Raji (cell line): ENCODE measurements at regions not wholly inside any gene's neighbourhood (a gene's known extent, or its start where the extent isn't known, plus 50 kb on each side); places are given as distances from the start of the nearest gene placed in this dataset.

Experiments used
- POLR2A ChIP-seq: IDR thresholded peaks from 2 replicates; pipeline ENCODE4 v1.6.1; 2011; ENCODE audit warnings: low read depth, low read length, control low read depth; ENCODE audit not compliant: insufficient read depth

DNA sequence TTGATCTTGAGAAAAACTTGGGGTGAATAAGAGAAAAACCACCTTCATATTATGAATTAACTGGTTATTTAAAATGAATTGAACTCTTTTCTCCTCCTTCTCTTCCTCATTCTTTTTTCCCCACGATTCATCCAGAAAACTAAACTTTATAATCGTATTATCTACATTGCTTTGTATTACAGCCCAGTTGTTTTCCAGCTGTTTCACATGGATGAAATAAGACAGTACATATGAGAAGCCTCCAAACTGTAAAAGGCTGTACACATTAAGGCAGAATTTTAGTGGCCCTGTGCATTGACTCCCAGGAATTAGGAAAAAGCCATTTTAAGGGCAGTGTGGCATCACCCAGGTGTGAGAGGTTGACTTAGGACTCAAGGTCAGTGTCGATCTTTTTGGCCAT, 80.3 kb upstream of the PGBD5 start:
- TF ChIP-seq POLR2A = no peak

DNA sequence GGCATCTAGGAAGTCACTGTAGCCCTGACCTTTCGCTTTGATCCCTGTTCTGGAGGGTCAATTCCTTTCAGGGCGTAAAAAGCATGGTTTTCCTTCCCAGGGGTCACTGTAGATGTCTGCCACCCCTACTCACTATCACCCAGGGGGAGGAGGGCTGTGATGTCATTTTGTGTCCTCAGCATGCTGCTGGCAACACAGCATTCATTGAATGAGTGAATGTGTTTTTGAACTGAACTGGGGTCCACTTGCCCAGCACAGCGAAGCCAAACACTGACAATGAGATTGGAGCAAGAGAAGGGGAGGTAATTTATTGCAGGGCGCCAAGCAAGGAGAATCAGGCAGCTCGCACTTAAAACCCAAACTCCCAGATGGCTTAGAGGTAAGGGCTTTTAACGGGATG, 78.2 kb upstream of the PGBD5 start:
- TF ChIP-seq POLR2A = no peak

DNA sequence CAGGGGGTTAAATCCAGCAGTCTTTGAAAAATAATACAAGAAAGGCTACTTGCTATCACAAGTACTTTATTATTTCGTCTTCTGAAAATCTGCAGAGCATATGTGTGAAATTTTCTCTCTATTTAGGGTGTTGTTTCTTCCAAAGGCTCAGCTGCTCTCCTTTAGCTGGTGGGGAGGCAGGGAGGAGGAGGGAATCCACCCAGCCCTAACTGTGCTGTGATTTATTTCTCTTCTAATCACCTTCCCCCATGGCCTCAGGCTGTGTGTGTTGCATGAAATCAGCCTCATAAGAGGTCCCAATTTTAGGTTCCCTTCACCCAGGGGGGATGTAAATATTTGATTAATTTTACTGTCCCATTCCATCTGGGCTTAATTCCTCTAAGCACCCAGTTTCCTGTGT, 77.6 kb upstream of the PGBD5 start:
- no peak for TF ChIP-seq POLR2A

DNA sequence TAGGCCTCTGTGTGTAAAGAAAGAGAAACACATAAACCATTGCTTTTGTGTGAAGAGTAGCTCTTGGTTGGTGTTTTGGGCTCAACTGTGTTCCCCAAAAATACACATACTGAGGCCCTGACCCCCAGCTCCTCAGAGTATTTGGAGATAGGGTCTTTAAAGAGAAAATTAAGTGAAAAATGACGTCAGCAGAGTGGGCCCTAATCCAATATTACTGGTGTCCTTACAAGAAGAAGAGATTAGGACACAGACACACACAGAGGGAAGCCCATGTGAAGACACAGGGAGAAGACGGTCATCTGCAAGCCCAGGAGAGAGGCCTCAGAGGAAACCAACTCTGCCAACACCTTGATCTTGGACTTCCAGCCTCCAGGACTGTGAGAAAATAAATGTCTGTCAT, 76.9 kb upstream of the PGBD5 start:
- no peak for TF ChIP-seq POLR2A

DNA sequence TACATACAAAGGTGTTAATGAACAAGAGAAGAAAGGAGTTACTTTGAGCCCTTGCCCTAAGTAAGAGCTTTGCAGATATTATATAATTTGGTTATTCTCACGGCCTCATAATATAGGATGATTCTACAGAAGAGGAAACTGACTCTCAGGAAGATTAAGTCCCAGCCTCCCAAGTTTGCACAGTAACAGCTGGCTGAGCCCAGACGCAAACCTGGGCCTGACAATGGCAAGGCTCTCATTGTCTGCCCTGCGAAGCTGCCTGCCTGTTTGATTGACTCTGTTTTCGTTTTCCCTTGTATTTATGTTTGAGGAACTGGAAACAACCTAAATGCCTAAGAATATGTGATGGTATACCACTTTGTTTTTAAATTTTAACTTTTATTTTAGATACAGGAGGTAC, 76.2 kb upstream of the PGBD5 start:
- no peak for TF ChIP-seq POLR2A

DNA sequence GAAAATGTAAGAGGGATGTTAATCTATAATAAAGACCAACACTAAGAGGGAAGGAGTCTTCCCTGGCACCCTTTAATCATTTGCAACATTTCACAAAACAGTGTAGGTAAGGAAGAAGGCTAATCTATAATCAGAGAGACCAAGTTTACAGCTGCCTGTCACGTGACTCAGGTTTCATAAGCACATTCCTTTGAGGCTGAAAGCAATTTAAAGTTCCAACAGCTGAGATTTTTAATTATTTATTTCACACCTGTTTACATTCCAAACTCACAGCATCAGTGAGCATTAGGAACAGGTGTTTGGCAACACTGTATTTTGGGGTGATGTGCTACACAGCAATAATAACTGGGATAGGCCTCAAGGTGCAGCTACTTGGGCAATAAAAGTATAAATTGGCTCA, 75.7 kb upstream of the PGBD5 start:
- TF ChIP-seq POLR2A = no peak

DNA sequence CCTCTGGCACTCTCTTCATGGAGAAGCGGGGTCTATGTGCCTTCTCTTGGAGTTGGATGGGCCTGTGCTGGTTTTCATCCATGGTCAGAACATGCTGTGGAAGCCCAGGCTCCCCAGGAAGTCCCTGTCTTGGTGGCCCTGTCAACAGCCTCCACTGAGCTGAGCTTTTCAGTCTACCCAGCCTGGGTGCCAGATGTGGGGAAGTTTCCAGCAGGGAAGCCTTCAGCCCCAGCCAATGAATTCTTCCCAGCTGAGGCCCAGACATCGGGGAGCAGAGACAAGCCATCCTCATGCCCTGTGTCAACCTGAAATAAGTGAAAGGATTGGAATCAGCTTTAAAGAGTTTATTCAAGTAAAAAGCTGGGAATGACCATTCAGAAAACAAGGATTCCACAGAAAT, 75.1 kb upstream of the PGBD5 start:
- TF ChIP-seq POLR2A = no peak

DNA sequence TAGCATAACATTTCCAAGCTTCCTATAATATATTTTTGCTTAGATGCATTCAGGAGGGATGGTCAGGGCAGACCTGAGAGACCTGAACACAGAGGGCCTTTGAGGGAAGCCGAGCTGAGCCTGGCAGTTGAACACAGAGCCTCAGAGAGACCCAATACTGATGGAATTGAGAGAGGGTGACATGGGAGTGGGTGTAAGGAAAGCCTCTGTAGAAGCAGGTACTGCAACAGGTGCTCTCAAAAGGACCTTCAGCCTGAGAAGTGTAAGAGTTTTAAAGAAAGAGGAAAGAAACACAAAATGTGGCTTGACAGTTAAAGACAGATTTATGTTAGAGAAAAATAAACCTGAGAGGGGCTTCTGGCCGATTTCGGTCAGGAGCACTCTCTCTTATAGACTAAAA, 73.9 kb upstream of the PGBD5 start:
- no peak for TF ChIP-seq POLR2A

DNA sequence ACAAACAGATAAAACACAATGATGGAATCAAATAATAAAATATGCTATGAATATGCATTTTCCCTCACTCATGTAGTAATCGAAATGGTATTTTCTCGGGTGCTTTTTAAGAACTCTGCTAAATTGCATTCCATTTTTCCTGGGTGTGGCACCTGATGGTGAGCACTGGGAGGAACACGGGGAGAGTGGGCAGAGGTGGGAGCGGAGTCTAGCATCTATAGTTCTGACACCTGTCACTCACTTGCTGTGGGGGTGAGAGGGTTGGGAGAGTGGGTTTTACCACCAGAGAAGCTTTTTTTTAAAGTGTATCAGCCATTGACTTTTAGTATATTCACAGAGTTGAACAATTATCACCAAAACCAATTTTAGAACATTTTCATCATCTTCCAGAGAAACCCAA, 73.4 kb upstream of the PGBD5 start:
- no peak for TF ChIP-seq POLR2A

DNA sequence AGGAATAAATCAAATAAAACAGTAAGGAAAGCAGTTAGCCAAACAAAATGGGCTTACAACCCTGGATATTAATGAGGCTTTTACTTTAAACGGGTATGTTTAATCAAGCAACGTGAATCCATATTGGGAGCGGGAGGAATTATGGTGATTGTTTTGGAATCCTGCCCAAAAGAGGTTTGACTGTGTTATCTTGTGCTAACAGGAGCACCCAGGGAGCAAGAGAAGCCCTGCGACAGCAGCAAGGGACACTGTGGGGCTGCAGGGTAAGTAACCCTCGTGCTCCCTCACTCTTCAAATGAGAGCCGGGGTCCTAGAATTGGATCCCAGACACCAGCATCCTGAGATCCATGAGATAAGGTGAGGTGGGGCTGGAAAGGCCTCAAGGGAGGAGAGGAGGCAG, 72.6 kb upstream of the PGBD5 start:
- TF ChIP-seq POLR2A = no peak

DNA sequence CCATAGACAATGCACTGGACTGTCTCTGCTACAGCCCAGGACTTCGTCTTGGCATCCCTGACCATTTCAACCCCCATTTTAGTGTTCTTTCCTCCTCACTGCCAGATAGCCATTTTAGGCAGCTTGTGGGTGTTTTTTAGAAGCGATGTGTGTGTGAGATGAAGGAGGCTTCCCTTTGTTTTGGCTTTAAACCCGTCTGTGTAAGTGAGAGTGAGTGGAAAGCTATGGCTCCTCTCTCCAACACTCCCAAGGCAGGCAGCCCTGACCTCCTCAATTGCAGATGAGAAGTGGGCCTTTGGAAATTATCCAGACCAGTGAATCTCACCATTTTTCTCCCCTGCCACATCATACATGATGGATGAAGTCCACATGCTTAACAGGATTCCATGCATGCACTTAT, 70.3 kb upstream of the PGBD5 start:
- TF ChIP-seq POLR2A = no peak

DNA sequence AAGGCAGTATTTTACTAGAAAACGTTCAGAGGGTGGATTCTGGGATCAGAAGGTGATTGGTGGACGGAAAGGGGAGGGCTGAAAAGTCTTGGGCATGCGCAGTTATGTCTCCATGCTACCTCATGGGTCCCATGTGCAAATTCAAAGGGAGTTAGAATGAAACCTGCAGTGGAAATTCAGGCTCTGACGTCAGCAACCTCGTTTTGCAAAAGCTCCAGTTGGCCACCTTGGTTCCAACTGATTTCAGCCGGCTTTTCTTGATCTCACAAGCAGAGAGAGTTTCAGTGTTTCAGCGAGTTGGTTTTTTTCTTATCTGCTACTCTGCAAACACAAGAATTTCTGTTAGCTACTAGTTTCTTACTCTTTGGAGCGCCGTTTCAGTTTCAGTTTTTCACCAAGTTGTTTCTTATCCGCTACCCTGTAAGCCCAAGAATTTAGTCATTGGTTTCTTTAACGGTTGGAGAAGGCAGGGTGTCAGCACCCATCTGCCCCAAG, 69.8 kb upstream of the PGBD5 start:
- no peak for TF ChIP-seq POLR2A

DNA sequence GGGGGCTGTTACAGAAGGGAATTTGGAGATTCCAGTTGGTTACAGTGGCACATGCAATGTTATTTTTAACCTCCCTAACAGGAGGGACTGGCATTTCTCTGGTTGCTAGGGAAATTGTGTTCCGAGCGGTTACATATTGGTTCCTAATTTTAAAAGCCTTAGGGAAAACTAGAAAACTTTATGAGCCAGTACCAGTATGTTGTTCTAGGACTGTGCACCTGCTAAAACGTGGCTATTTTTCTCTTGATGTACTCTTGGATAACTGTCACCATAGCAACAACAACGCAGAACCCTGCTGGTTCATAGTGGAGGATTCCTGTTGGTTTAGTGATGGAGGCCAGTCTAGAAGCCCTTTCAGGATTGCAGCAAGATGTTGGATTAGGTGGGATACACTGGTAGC, 68.9 kb upstream of the PGBD5 start:
- TF ChIP-seq POLR2A = no peak

DNA sequence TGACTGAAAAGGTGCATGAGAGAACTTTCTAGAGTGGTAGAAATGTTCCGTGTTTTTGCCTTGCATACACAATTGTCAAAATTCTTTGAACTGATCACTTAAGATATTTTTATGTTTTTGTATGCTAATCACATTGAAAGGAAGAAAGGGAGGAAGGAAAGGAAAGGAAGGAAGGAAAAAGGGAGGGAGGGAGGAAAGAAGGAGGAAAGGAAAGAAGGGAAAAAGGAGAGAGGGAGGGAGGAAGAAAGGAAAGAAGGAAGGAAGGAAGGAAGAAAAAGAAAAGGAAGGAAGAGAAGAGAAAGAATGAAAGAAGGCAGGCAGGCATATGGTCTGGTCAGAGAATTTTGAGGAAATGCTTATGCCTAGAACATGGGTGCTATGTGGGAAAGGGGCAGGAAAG, 68.4 kb upstream of the PGBD5 start:
- TF ChIP-seq POLR2A = no peak

DNA sequence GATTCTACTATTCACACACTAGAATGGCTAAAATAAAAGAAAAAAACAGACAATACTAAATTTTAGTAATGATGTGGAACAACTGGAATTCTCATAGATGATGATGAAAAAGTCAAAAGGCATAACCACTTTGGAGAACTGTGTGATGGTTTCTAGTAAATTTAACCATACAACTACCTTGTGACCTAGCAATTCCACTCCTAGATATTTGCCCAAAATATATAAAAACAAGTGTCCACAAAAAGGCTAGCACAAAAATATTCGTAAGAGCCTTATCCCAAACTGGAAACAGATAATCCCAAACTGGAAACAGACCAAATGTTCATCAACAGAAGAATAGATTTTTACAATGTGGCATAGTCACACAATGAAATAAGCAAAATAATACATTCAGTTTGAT, 67.9 kb upstream of the PGBD5 start:
- no peak for TF ChIP-seq POLR2A

DNA sequence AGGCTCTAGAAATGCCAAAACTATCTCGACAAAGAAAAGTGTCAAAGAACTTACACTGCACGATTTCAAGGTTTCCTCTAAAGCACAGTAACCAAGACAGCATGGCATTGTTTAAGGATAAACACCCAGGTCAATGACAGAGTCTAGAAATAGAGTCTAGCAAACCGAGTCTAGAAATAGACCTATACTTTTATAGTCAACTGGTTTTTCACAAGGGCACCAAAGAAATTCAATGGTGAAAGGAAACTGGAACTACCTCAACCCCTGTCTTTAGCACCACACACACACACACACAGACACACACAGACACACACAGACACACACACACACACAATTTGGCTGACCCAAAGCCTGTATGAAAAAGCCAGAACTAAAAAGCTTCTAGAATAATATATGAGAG, 67.1 kb upstream of the PGBD5 start:
- TF ChIP-seq POLR2A = no peak

DNA sequence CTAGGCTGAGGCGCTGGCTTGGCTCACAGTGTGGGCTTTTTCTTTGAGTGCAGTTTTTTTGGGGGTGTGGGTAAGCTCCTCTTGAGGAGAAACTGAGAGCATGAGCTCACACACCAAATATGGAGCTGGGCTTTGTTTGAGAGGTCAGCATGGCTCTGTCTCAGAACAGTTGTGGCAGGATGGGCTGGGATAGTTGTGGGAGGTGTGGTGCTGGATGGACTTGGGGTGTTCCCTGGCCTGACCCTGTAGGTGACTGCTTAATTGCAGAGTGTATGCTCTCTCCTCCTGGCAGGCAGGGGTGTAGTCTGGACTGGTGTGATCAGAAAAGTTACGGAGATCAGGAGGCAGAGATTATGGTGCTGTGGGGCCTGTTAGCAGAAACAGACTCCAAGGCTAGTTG, 64.3 kb upstream of the PGBD5 start:
- no peak for TF ChIP-seq POLR2A

DNA sequence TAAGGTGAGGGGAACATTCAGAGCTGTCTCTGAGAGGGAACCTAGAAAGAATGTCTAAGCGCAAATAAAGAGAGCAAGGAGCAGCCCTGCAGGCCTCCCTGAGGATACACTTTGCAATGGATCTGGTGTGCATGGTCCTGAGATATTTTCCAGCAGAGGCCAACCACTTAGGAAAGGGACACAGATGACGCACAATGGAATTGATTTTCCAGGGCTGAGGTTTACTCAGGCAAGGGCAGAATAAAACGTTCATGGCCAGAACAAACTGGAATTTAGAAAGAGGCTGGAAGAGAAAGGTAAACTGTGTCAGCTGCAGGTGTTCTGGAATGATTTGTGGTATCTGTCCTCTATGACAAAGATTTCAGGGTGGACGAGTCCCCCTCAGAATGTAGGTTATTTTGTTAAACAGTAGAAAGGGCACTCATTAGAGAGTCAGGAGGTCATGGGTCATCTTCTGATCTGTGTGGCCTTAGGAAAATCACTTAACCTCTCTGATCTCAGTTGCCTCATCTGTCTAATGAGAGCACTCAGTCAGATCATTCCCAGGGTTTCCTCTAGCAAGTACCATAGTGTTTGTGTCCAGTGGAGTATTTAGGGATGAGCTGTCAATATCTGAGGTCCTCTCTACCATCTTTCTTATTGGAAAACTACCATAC, 61.8 kb upstream of the PGBD5 start:
- TF ChIP-seq POLR2A = no peak

DNA sequence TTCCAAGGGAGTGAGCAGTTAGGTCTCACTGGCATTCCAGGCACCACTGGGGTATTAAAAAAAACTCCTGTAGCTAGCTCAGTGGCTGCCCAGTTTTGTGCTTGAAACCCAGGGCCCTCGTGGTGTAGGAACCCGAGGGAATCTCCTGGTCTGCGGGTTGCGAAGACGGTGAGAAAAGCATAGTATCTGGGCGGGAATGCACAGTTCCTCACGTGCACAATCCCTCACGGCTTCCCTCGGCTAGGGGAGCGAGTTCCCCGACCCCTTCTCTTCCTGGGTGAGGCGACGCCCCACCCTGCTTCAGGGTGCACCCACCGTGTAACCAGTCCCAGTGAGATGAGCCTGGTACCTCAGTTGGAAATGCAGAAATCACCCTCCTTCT, 50.5 kb upstream of the PGBD5 start:
- no peak for TF ChIP-seq POLR2A
